ENCODE measurements at regions not wholly inside any gene's neighbourhood (a gene's known extent, or its start where the extent isn't known, plus 50 kb on each side); places are given as distances from the start of the nearest gene placed in this dataset.

DNA sequence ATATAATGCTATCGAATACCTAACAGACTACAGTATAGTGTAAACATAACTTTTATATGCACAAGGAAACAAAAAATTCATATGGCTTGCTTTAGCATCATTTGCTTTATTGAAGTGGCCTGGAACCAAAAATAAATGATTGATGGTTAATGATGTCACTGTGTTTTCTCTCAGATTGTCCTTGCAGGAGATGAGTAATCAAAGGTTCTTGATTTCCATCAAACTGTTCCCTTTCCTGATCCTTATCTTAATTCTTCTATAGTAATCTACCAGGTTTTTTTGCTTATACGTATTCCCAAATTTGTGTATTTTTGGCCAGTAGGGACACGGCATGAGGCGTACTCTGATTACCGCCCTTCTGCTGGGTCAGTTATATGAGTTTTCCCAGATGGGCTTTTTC lies 104.9 kb upstream of the CXCR4 start:
- H3K36me3 Mint-ChIP-seq (ENCODE audit: low read depth), result no peaks in the 10 kb centered on the region
- H3K9me3 Mint-ChIP-seq, result no peaks in the 10 kb centered on the region
- peaks cover 25% of the 10 kb centered on the region for H3K4me1 Mint-ChIP-seq
- H3K27ac Mint-ChIP-seq, result no peak overlapping the region
- TF ChIP-seq, protein P1, sequence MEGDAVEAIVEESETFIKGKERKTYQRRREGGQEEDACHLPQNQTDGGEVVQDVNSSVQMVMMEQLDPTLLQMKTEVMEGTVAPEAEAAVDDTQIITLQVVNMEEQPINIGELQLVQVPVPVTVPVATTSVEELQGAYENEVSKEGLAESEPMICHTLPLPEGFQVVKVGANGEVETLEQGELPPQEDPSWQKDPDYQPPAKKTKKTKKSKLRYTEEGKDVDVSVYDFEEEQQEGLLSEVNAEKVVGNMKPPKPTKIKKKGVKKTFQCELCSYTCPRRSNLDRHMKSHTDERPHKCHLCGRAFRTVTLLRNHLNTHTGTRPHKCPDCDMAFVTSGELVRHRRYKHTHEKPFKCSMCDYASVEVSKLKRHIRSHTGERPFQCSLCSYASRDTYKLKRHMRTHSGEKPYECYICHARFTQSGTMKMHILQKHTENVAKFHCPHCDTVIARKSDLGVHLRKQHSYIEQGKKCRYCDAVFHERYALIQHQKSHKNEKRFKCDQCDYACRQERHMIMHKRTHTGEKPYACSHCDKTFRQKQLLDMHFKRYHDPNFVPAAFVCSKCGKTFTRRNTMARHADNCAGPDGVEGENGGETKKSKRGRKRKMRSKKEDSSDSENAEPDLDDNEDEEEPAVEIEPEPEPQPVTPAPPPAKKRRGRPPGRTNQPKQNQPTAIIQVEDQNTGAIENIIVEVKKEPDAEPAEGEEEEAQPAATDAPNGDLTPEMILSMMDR (IDR thresholded peaks at IDR 0.05; ENCODE audit: unreplicated experiment in 3 of 3), result no peak
- H3K4me3 Mint-ChIP-seq, result no peak overlapping the region
- H3K27me3 Mint-ChIP-seq (ENCODE audit: low read depth), result peaks cover 4% of the 10 kb centered on the region

DNA sequence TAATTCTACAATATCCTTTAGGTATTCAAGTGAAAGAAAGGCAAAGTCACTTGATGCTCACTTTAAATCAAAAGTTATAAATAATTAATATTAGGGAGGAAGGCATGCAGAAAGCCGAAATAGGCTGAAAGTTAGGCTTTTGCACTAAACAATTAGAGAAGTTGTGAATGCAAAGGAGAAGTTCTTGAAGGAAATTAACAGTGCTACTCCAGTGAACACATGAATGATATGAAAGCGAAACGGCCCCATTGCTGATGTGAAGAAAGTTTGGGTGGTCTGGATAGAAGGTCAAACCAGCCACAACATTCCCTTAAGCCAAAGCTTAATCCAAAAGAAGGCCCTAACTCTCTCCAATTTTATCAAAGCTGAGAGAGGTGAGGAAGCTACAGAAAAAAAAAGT lies 103.1 kb upstream of the CXCR4 start:
- H3K36me3 Mint-ChIP-seq (ENCODE audit: low read depth), result no peaks in the 10 kb centered on the region
- peaks cover 4% of the 10 kb centered on the region for H3K27me3 Mint-ChIP-seq (ENCODE audit: low read depth)
- TF ChIP-seq, protein P1 (IDR thresholded peaks at IDR 0.05; ENCODE audit: unreplicated experiment in 3 of 3), result no peak
- peaks cover 18% of the 10 kb centered on the region for H3K4me1 Mint-ChIP-seq
- no peaks in the 10 kb centered on the region for H3K9me3 Mint-ChIP-seq
- H3K27ac Mint-ChIP-seq, result no peak overlapping the region
- no peak overlapping the region for H3K4me3 Mint-ChIP-seq

DNA sequence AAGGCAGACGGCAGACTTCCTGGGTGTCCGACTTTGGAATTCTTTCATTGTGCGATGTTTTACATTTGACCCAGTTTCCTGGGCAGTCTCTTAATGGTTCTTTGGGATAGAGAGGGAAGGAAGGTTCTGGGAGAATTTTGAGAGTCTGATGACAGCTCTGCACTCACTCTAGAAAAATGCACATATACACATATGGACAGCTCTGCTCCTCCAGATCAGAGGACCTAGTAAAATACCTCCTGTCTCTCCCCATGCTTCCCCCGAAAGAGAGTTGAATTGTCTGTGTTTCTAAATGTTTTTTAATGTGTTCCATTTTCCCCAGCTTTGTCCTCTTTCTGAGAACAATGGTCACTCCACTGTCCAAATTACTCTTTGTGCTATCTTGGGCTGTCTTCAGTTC lies 102.0 kb upstream of the CXCR4 start:
- TF ChIP-seq, protein P1 (IDR thresholded peaks at IDR 0.05; ENCODE audit: unreplicated experiment in 3 of 3), result no peak
- H3K4me3 Mint-ChIP-seq, result no peak overlapping the region

DNA sequence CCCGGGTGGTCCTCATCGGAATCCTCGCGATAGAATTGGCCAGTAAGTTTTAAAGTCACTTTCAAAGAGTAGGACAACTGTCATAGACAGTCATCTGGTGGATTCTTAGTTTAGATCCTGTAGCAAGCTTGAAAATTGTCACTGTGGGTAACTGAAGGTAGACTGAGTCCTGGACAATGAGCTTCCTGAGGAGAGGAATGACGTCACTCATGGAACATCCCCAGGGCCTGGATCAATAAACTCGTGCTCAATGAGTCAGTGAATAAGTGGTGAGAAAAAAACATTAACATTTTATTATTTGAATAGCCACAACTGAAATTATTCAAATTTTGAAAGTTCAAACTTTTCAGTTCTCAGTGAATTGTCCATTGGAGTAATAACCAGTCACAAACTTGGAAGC lies 101.4 kb upstream of the CXCR4 start:
- peaks cover 4% of the 10 kb centered on the region for H3K27me3 Mint-ChIP-seq (ENCODE audit: low read depth)
- H3K27ac Mint-ChIP-seq, result no peak overlapping the region
- no peaks in the 10 kb centered on the region for H3K36me3 Mint-ChIP-seq (ENCODE audit: low read depth)
- H3K4me1 Mint-ChIP-seq, result peaks cover 11% of the 10 kb centered on the region
- no peak overlapping the region for H3K4me3 Mint-ChIP-seq
- no peaks in the 10 kb centered on the region for H3K9me3 Mint-ChIP-seq
- TF ChIP-seq, protein P1 (IDR thresholded peaks at IDR 0.05; ENCODE audit: unreplicated experiment in 3 of 3), result no peak

More for the DNA sequence above, 102.0 kb upstream of the CXCR4 start:
- no peaks in the 10 kb centered on the region for H3K36me3 Mint-ChIP-seq (ENCODE audit: low read depth)
- peaks cover 4% of the 10 kb centered on the region for H3K27me3 Mint-ChIP-seq (ENCODE audit: low read depth)
- no peak overlapping the region for H3K27ac Mint-ChIP-seq
- H3K4me1 Mint-ChIP-seq, result peaks cover 14% of the 10 kb centered on the region
- no peaks in the 10 kb centered on the region for H3K9me3 Mint-ChIP-seq

DNA sequence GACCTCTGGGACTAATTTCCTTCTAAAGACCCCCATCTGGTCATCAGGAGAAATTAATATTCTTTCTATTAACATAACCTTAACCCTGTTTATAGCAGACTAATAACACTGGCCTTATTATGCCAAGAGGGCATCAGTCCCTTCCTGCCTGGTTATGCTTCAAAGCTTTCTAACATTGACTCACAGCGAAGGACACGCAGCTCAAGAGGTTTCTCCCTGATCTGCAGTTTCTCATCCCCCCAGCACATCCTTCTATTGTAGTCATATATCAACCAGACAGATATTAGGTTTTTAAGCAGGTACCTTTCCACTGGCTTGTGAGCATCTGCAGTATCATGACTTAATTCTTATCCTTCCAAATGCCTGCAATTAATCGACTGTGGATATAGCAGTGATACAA lies 100.0 kb upstream of the CXCR4 start:
- H3K4me1 Mint-ChIP-seq, result peaks cover 6% of the 10 kb centered on the region
- H3K27ac Mint-ChIP-seq, result no peak overlapping the region
- no peak overlapping the region for H3K4me3 Mint-ChIP-seq
- no peaks in the 10 kb centered on the region for H3K36me3 Mint-ChIP-seq (ENCODE audit: low read depth)
- no peaks in the 10 kb centered on the region for H3K9me3 Mint-ChIP-seq
- TF ChIP-seq, protein P1 (IDR thresholded peaks at IDR 0.05; ENCODE audit: unreplicated experiment in 3 of 3), result no peak
- peaks cover 11% of the 10 kb centered on the region for H3K27me3 Mint-ChIP-seq (ENCODE audit: low read depth)

DNA sequence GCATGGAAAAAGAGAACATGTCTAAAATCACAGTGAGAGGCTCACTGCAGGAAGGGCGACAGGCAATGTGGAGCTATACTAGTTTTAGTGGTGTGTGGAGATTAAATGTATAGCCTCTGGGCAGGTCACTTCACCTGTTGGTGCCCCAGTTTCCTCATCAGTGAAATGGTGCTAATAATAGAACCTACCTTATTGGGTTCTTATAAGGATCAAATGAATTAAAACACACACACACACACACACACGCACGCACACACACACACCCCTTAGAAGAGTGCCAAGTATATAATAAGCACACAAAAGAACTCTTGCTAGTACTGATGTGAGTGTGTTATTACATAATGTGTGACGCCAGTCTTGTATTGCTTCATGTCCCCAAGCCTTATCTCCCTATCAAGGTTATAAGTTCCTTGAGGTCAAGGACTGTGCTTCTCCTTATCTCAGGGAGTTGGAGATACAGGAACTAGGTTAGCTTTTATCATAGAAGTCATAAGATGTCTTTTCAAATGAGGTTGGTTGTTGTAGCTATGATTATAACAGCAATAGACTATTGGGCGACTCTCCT lies 98.0 kb upstream of the CXCR4 start:
- Mint-ChIP-seq H3K9me3 (no peaks in the 10 kb centered on the region), H3K36me3 (ENCODE audit: low read depth) (no peaks in the 10 kb centered on the region), H3K27ac (no peak overlapping the region), H3K27me3 (ENCODE audit: low read depth) (peaks cover 15% of the 10 kb centered on the region), H3K4me3 (no peak overlapping the region), H3K4me1 (peaks cover 6% of the 10 kb centered on the region)
- TF ChIP-seq, protein P1 (IDR thresholded peaks at IDR 0.05; ENCODE audit: unreplicated experiment in 3 of 3), result no peak

Measured in nephron (organoid).